Lung (tissue), 11 donors: ENCODE measurements at regions not wholly inside any gene's neighbourhood (a gene's known extent, or its start where the extent isn't known, plus 50 kb on each side); places are given as distances from the start of the nearest gene placed in this dataset.

Experiments
- ATAC-seq: fragments of 200-7000 bp; cut with Tn5 transposase; one replicate; pipeline ENCODE4 v1.9.1; 2020; ENCODE audit warnings: moderate number of reproducible peaks; ENCODE audit not compliant: insufficient read depth, low FRiP score
- DNase-seq, 3 donors: peaks; one replicate each; pipeline ENCODE4 v3.0.0-alpha.2; 2013 to 2017
- H3K27ac ChIP-seq, 2 donors: one replicate each; pipeline ENCODE4 v1.5.1; 2013; ENCODE audit warnings: mild to moderate bottlenecking in 2 of 2, moderate library complexity in 2 of 2, control low read depth in 1 of 2, inconsistent platforms in 1 of 2, low read depth in 1 of 2, low read length in 1 of 2
- H3K27me3 ChIP-seq, 3 donors: one replicate each; pipeline ENCODE4 v1.5.1; 2013; ENCODE audit warnings: low read length in 2 of 3; ENCODE audit not compliant: control insufficient read depth in 3 of 3, insufficient read depth in 3 of 3
- H3K36me3 ChIP-seq, 4 donors: one replicate each; pipeline ENCODE4 v1.5.1; 2013; ENCODE audit warnings: low read length in 4 of 4, mild to moderate bottlenecking in 1 of 4, moderate library complexity in 1 of 4; ENCODE audit not compliant: control insufficient read depth in 4 of 4, insufficient read depth in 4 of 4
- H3K4me1 ChIP-seq, 5 donors: one replicate each; pipeline ENCODE4 v1.5.1; 2013; ENCODE audit warnings: low read length in 5 of 5, mild to moderate bottlenecking in 2 of 5, moderate library complexity in 1 of 5; ENCODE audit not compliant: control insufficient read depth in 5 of 5, insufficient read depth in 5 of 5
- H3K4me3 ChIP-seq: one replicate; pipeline ENCODE4 v1.5.1; 2013; ENCODE audit warnings: mild to moderate bottlenecking, control low read depth, moderate library complexity
- H3K9ac ChIP-seq, 2 donors: one replicate each; pipeline ENCODE4 v1.5.1; 2013; ENCODE audit warnings: low read length in 2 of 2, control low read depth in 1 of 2; ENCODE audit not compliant: insufficient read depth in 1 of 2
- H3K9me3 ChIP-seq, 4 donors: one replicate each; pipeline ENCODE4 v1.5.1; 2013; ENCODE audit warnings: low read length in 3 of 4, mild to moderate bottlenecking in 1 of 4, moderate library complexity in 1 of 4; ENCODE audit not compliant: control insufficient read depth in 4 of 4, insufficient read depth in 3 of 4
- WGBS, 2 donors: extraction: QIAGEN DNeasy Blood & Tissue Kit; methylation state at CpG; one replicate each; pipeline ENCODE4 v1.1.7; 2013; 5-methylcytosine and 5-hydroxymethylcytosine counted together
- TF ChIP-seq, protein P1 (sequence below): IDR thresholded peaks from 2 replicates; pipeline ENCODE4 v1.5.1; 2012; ENCODE audit warnings: mild to moderate bottlenecking; ENCODE audit errors: control extremely low read depth, extremely low read depth
- donor health status: control.
- donor health status: control.
- donor health status: Bipolar disorder and iron deficiency.
- donor health status: healthy.
- donor health status: DM: yes; HTN: yes; CAD: no.

DNA sequence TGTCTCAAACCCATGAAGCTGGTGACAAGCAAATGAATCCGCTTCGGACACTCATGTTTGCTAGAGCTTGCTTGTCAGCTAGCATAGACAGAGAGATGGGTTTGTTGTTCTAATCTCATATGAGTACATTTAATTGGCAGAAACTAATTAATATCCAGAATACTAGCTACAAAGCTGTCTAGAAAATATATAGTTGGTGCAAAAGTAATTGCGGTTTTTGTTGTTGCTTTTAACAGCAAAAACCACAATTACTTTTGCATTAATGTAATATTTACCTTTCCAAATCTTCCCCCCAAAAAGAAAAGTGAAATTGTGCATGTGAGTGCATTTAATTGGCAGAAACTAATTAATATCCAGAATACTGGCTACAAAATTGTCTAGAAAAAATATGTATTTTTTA is 1115.2 kb downstream of the TDRD15 start:
- TF ChIP-seq, protein P1, sequence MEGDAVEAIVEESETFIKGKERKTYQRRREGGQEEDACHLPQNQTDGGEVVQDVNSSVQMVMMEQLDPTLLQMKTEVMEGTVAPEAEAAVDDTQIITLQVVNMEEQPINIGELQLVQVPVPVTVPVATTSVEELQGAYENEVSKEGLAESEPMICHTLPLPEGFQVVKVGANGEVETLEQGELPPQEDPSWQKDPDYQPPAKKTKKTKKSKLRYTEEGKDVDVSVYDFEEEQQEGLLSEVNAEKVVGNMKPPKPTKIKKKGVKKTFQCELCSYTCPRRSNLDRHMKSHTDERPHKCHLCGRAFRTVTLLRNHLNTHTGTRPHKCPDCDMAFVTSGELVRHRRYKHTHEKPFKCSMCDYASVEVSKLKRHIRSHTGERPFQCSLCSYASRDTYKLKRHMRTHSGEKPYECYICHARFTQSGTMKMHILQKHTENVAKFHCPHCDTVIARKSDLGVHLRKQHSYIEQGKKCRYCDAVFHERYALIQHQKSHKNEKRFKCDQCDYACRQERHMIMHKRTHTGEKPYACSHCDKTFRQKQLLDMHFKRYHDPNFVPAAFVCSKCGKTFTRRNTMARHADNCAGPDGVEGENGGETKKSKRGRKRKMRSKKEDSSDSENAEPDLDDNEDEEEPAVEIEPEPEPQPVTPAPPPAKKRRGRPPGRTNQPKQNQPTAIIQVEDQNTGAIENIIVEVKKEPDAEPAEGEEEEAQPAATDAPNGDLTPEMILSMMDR = no peak
- H3K9me3 ChIP-seq = no peaks in the 10 kb centered on the region
- H3K4me1 ChIP-seq = no peaks in the 10 kb centered on the region
- no peaks in the 10 kb centered on the region for H3K36me3 ChIP-seq
- WGBS, 2 donors = 93 to 94% methylated on average over 3 of the region's 3 CpGs
- no peak overlapping the region for H3K9ac ChIP-seq
- no peak for ATAC-seq
- no peak overlapping the region for H3K4me3 ChIP-seq
- DNase-seq = no peak
- no peak overlapping the region for H3K27ac ChIP-seq
- no peaks in the 10 kb centered on the region for H3K27me3 ChIP-seq

DNA sequence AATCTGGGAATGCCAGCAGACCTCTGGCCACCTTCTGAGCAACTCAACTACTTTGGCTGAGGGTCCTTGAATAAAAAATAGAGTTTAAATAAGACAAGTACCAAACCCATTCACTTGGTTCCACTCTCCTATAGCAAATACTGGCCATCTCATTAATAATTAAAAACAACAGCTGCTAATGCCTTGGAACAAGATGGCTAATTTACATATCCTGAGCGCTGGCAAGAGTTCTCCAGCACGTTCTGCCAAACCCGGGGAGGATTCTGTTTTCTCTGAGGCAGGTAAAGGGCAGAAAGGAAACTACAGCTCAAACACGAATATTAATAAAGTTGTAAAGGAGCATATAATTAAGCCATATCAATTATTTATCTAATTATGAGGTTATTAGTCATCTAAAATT is 1123.7 kb downstream of the TDRD15 start:
- Histone ChIP-seq H3K9me3 (no peaks in the 10 kb centered on the region), H3K27ac (no peak overlapping the region), H3K4me3 (no peak overlapping the region), H3K9ac (no peak overlapping the region), H3K27me3 (no peaks in the 10 kb centered on the region), H3K4me1 (peaks cover 0 to 14% (median 0%) of the 10 kb centered on the region in 5 donors), H3K36me3 (no peaks in the 10 kb centered on the region)
- TF ChIP-seq, protein P1 = no peak
- ATAC-seq (no peak), DNase-seq (no peak)
- 81 to 84% methylated on average over 4 of the region's 4 CpGs for WGBS, 2 donors

GRCh38 chr2:22248851-22249250 is 1125.1 kb downstream of the TDRD15 start:
- WGBS, 2 donors = 73 to 78% methylated on average over 2 of the region's 2 CpGs
- Histone ChIP-seq H3K27ac (no peak overlapping the region), H3K4me1 (peaks cover 0 to 14% (median 0%) of the 10 kb centered on the region in 5 donors), H3K36me3 (no peaks in the 10 kb centered on the region), H3K9me3 (no peaks in the 10 kb centered on the region), H3K4me3 (no peak overlapping the region), H3K27me3 (no peaks in the 10 kb centered on the region), H3K9ac (no peak overlapping the region)
- ATAC-seq (no peak), DNase-seq (peak; percentile 33 to 93 (median 90))
- TF ChIP-seq, protein P1 = no peak

- H3K4me1 ChIP-seq = peaks cover 0 to 14% (median 0%) of the 10 kb centered on the region in 5 donors
- no peaks in the 10 kb centered on the region for H3K27me3 ChIP-seq
- H3K9ac ChIP-seq = no peak overlapping the region
- H3K27ac ChIP-seq = no peak overlapping the region
- 63 to 68% methylated on average over 2 of the region's 2 CpGs for WGBS, 2 donors
- H3K4me3 ChIP-seq = no peak overlapping the region
- H3K36me3 ChIP-seq = no peaks in the 10 kb centered on the region
- no peaks in the 10 kb centered on the region for H3K9me3 ChIP-seq
- TF ChIP-seq, protein P1 = no peak
- ATAC-seq (no peak), DNase-seq (no peak)
These were observed 1129.4 kb downstream of the TDRD15 start for GRCh38 chr2:22253171-22253570.
